ENCODE measurements at regions not wholly inside any gene's neighbourhood (a gene's known extent, or its start where the extent isn't known, plus 50 kb on each side); places are given as distances from the start of the nearest gene placed in this dataset.

DNA sequence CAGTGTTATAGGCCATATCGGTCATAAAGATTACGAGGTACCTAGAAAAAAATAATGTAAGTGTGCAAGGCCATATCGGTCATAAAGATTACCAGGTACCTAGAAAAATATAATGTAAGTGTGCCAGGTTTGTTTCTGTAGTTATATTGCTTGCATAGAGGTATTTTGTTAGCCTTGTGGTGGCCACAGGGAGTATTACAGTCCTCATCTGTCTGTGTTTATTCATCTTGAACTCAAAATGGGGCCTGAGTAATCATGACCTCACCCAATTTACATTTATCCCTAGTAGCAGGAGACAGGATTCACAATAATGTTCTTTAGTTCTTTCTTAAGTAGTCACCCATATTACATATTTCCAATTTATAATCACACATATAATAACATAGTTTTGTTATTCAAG lies 459.7 kb downstream of the MID1IP1 start:
- no peak overlapping the region for H3K4me3 Mint-ChIP-seq
- H3K4me1 Mint-ChIP-seq (ENCODE audit: low read depth): peaks cover 45% of the 10 kb centered on the region
- no peak for ATAC-seq
- H3K36me3 Mint-ChIP-seq (ENCODE audit: low read depth): peaks cover 15% of the 10 kb centered on the region
- TF ChIP-seq, protein P1, sequence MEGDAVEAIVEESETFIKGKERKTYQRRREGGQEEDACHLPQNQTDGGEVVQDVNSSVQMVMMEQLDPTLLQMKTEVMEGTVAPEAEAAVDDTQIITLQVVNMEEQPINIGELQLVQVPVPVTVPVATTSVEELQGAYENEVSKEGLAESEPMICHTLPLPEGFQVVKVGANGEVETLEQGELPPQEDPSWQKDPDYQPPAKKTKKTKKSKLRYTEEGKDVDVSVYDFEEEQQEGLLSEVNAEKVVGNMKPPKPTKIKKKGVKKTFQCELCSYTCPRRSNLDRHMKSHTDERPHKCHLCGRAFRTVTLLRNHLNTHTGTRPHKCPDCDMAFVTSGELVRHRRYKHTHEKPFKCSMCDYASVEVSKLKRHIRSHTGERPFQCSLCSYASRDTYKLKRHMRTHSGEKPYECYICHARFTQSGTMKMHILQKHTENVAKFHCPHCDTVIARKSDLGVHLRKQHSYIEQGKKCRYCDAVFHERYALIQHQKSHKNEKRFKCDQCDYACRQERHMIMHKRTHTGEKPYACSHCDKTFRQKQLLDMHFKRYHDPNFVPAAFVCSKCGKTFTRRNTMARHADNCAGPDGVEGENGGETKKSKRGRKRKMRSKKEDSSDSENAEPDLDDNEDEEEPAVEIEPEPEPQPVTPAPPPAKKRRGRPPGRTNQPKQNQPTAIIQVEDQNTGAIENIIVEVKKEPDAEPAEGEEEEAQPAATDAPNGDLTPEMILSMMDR (IDR thresholded peaks at IDR 0.05): no peak
- peaks cover 7% of the 10 kb centered on the region for H3K9me3 Mint-ChIP-seq
- no peaks in the 10 kb centered on the region for H3K27me3 Mint-ChIP-seq
- ChIA-PET POLR2A (no interaction called here), CTCF (no interaction called here)
- H3K27ac Mint-ChIP-seq: no peak overlapping the region
- intact Hi-C loops (cut with micrococcal nuclease): loop anchor here (5.0 kb wide), 1 partner anchor 181 kb away; no protein-coding TSS in a partner anchor
- no peak for DNase-seq

DNA sequence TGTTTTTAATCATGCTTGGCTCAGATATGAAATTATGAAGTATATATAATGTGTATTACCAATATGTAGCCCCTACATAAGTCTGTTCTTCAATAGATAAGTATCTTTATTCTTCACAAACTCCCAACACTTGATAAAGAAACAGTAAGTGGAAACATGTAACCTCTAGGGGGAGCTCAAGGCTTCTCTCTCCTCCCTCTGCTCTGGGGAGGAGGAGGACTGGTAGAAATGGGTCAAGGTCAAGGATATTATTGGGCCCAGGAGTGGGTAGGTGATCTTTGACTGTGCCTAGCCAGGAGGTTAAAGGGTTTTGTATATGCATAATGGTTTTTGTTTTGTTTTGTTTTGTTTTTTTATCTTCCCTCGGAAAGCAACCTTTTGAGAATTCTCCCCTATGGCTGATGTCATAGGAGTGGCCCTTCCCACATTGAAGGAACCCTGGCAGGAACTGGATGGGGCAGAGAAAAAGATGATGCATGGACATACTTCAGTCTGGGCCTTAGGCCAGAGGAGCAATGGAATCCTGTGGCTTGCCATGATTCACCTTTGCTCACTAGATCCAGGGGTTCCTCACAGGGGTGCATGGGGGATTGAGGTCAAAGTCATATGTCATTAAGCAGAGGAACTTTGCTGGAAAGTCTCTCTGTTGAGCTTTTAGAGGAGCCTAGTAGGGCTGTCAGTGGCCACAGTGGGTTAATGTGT lies 460.3 kb downstream of the MID1IP1 start:
- ChIA-PET CTCF (interaction anchor here (0.7 kb wide), 1 partner anchor 112 kb away, joined by 3 read pairs; no protein-coding TSS in a partner anchor), POLR2A (no interaction called here)
- DNase-seq (peak; percentile 20), ATAC-seq (peak; percentile 74)
- Mint-ChIP-seq H3K4me1 (ENCODE audit: low read depth) (peaks cover 50% of the 10 kb centered on the region), H3K36me3 (ENCODE audit: low read depth) (peaks cover 19% of the 10 kb centered on the region), H3K4me3 (no peak overlapping the region), H3K27me3 (no peaks in the 10 kb centered on the region), H3K27ac (peak overlapping the region; percentile 66), H3K9me3 (peaks cover 7% of the 10 kb centered on the region)
- intact Hi-C loops (cut with micrococcal nuclease): loop anchor here (5.0 kb wide), 1 partner anchor 181 kb away; no protein-coding TSS in a partner anchor
- TF ChIP-seq, protein P1 (IDR thresholded peaks at IDR 0.05): peak; percentile 66

DNA sequence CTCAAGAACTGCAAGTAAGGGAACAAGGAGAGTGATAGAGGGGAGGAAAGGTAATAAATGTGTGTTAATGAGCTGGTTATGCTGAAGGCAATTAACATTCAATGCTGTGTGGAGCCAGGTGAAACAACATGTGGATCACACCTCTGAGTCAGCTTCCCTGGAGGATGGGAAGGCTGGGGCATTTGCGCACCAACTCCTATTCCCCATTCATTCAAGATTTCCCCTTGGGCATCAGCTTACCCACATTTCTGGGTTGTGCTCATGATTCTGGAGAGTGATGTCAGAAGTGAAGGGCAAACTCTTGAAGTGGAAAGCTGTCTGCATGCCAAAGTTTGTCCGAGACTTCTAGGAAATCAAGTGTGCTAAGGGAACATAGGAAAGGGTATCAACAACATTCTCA lies 461.4 kb downstream of the MID1IP1 start:
- Mint-ChIP-seq H3K4me3 (no peak overlapping the region), H3K9me3 (peaks cover 9% of the 10 kb centered on the region), H3K4me1 (ENCODE audit: low read depth) (peaks cover 54% of the 10 kb centered on the region), H3K27ac (peak overlapping the region; percentile 37), H3K36me3 (ENCODE audit: low read depth) (peaks cover 19% of the 10 kb centered on the region), H3K27me3 (no peaks in the 10 kb centered on the region)
- intact Hi-C loops (cut with micrococcal nuclease): loop anchor here (5.0 kb wide), 1 partner anchor 180 kb away; no protein-coding TSS in a partner anchor
- no peak for DNase-seq
- ChIA-PET POLR2A (no interaction called here), CTCF (no interaction called here)
- TF ChIP-seq, protein P1 (IDR thresholded peaks at IDR 0.05): no peak
- ATAC-seq: no peak

DNA sequence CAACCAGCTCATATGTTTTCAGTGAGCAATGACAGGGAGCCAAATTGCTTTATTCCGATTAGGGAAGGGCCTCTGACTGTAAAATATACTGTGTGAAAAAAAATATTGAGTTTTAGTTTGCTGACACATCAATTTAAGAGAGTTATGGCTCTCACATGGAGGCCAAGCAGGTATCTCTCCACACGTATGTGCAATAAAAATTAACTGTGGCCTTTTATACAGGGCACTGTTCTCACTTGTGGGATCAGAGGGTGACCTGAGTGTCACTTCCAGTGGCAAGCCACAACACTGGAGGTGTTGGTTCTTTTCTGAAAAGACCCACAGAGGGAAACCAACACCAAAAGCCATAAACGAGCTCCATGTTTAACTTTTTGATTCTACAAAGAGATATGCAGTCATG lies 462.8 kb downstream of the MID1IP1 start:
- H3K9me3 Mint-ChIP-seq: peaks cover 9% of the 10 kb centered on the region
- H3K4me1 Mint-ChIP-seq (ENCODE audit: low read depth): peaks cover 65% of the 10 kb centered on the region
- no peaks in the 10 kb centered on the region for H3K27me3 Mint-ChIP-seq
- POLR2A ChIA-PET: interaction anchor here (0.6 kb wide), 1 partner anchor 33 kb away, joined by 3 read pairs; no protein-coding TSS in a partner anchor
- peak overlapping the region; percentile 67 for H3K27ac Mint-ChIP-seq
- DNase-seq: peak; percentile 50
- no peak overlapping the region for H3K4me3 Mint-ChIP-seq
- intact Hi-C loops (cut with micrococcal nuclease): loop anchor here (5.0 kb wide), 1 partner anchor 178 kb away; no protein-coding TSS in a partner anchor
- H3K36me3 Mint-ChIP-seq (ENCODE audit: low read depth): peaks cover 23% of the 10 kb centered on the region
- CTCF ChIA-PET: interaction anchor here (1.0 to 1.6 kb wide), 2 partner anchors 10 to 69 kb away, joined by 3 to 4 read pairs; no protein-coding TSS in a partner anchor
- ATAC-seq: peak; percentile 56
- TF ChIP-seq, protein P1 (IDR thresholded peaks at IDR 0.05): no peak

DNA sequence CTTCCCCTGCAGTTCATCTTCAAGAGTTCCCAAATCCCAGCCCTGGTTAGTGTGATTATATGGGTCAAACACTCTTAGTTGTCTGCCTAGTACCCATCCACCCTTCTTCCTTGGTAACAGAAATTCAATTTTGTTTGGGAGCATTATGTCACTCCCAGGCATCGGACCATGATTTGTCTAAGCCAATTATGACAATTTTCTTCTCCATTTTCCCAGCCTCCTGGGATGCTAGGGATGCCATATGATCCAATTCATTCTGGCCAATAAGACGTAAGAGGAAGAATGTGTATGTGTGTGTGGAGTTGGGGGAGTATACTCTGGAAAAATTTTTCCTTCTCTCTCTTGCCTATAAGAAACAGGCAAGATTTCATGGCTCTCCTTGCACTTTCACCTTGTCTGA lies 465.9 kb downstream of the MID1IP1 start:
- peaks cover 53% of the 10 kb centered on the region for H3K4me1 Mint-ChIP-seq (ENCODE audit: low read depth)
- ATAC-seq: no peak
- CTCF ChIA-PET: interaction anchor here (0.9 kb wide), 1 partner anchor 241 kb away, joined by 3 read pairs; no protein-coding TSS in a partner anchor

More for the DNA sequence above, 465.9 kb downstream of the MID1IP1 start:
- Mint-ChIP-seq H3K4me3 (no peak overlapping the region), H3K36me3 (ENCODE audit: low read depth) (peaks cover 22% of the 10 kb centered on the region), H3K27me3 (no peaks in the 10 kb centered on the region), H3K9me3 (peaks cover 21% of the 10 kb centered on the region), H3K27ac (no peak overlapping the region)
- POLR2A ChIA-PET: no interaction called here
- no peak for DNase-seq
- intact Hi-C loops (cut with micrococcal nuclease): no loop called here
- TF ChIP-seq, protein P1 (IDR thresholded peaks at IDR 0.05): no peak
